A549 (cell line): ENCODE measurements at regions not wholly inside any gene's neighbourhood (a gene's known extent, or its start where the extent isn't known, plus 50 kb on each side); places are given as distances from the start of the nearest gene placed in this dataset.

Experiments
- EP300 ChIP-seq, 2 experiments: fragments of >200 bp; sonication (Bioruptor Twin); formaldehyde crosslinking; IDR thresholded peaks; 2 replicates in 1 of 2; 3 replicates in 1 of 2; pipeline ENCODE4 v1.6.1; 2016 to 2017
- MAFK ChIP-seq: fragments of 450-650 bp; IDR thresholded peaks from 2 replicates; pipeline ENCODE4 v1.6.1; 2014; ENCODE audit not compliant: partially characterized antibody
- ZC3H11A ChIP-seq: fragments of 450-650 bp; IDR thresholded peaks from 2 replicates; pipeline ENCODE4 v1.6.1; 2014; ENCODE audit warnings: antibody characterized with exemption, mild to moderate bottlenecking

DNA sequence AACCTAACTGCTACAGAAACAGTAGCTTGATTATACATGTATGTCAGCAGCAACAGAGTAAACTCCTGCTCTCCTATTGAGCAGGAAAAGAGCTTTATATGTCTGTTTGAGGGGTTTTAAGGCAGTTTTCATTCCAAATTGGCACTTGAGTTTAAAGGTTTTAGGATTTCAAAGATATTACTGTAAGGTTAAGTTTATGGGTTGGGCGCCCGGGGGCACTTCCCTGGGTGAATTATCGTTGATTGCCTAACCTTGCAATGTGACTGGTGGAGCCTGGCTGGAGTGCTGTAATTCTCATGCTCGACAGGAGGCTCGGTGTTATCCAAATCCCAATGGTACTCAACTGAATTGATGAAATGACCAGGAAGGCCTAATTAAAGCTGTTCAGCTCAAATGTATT is 1586.1 kb downstream of the OLFM4 start:
- no peak for TF ChIP-seq ZC3H11A
- TF ChIP-seq EP300 (IDR thresholded peaks at IDR 0.05), result no peak
- TF ChIP-seq MAFK, result no peak
